ENCODE measurements at regions not wholly inside any gene's neighbourhood (a gene's known extent, or its start where the extent isn't known, plus 50 kb on each side); places are given as distances from the start of the nearest gene placed in this dataset.

DNA sequence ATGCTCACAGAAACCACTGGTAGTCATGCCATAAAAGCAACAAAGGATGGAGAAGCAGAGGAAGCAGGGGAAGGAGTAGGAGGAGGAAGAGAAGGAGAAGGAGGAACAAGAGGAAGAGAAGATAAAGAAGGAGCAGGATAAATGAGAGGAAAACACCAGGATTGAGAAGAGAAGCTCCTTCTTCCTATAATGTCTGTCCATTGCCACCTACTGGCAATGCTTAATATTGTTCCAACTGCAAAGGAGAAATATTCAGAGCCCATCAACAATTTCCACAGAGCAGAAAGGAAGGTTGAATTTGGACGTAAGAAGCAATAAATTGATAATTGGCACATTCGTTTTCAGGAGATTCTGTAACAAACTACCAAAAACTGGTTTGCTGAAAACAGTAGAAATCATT is 898.4 kb downstream of the SLC16A7 start:
- TF ChIP-seq, protein P1, sequence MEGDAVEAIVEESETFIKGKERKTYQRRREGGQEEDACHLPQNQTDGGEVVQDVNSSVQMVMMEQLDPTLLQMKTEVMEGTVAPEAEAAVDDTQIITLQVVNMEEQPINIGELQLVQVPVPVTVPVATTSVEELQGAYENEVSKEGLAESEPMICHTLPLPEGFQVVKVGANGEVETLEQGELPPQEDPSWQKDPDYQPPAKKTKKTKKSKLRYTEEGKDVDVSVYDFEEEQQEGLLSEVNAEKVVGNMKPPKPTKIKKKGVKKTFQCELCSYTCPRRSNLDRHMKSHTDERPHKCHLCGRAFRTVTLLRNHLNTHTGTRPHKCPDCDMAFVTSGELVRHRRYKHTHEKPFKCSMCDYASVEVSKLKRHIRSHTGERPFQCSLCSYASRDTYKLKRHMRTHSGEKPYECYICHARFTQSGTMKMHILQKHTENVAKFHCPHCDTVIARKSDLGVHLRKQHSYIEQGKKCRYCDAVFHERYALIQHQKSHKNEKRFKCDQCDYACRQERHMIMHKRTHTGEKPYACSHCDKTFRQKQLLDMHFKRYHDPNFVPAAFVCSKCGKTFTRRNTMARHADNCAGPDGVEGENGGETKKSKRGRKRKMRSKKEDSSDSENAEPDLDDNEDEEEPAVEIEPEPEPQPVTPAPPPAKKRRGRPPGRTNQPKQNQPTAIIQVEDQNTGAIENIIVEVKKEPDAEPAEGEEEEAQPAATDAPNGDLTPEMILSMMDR (IDR thresholded peaks at IDR 0.05), result peak; percentile 60
- TF ChIP-seq EZH2phosphoT487 (IDR thresholded peaks at IDR 0.05) (no peak), EZH2 (IDR thresholded peaks at IDR 0.05) (no peak)
